ENCODE measurements at regions not wholly inside any gene's neighbourhood (a gene's known extent, or its start where the extent isn't known, plus 50 kb on each side); places are given as distances from the start of the nearest gene placed in this dataset.
"Not testable (repeated sequence)": the region's sequence is repeated elsewhere in the genome, so short reads cannot be mapped to it uniquely, and the experiment has no call there.

GRCh38 chr14:43307836-43308235 lies 1199.2 kb downstream of the FSCB start:
- Histone ChIP-seq H3K79me2 (ENCODE audit: control insufficient read depth, low read length) (no peaks in the 10 kb centered on the region), H3K27ac (ENCODE audit: low read depth, low read length) (no peak overlapping the region)
- TF ChIP-seq EZH2phosphoT487 (IDR thresholded peaks at IDR 0.05; ENCODE audit: borderline replicate concordance, low read length) (no peak), CTCF (IDR thresholded peaks at IDR 0.05; ENCODE audit: low read depth, low read length, poor library complexity, severe bottlenecking) (no peak)

GRCh38 chr14:43306053-43306452 lies 1201.0 kb downstream of the FSCB start:
- TF ChIP-seq CTCF (IDR thresholded peaks at IDR 0.05; ENCODE audit: low read depth, low read length, poor library complexity, severe bottlenecking) (no peak), EZH2phosphoT487 (IDR thresholded peaks at IDR 0.05; ENCODE audit: borderline replicate concordance, low read length) (no peak)
- H3K4me3 ChIP-seq (ENCODE audit: low read length): no peak overlapping the region
- no peaks in the 10 kb centered on the region for H3K79me2 ChIP-seq (ENCODE audit: control insufficient read depth, low read length)
- H3K27me3 ChIP-seq (ENCODE audit: control insufficient read depth, low read length): no peaks in the 10 kb centered on the region
- H3K9me3 ChIP-seq (ENCODE audit: control insufficient read depth, insufficient read depth, low read length): no peaks in the 10 kb centered on the region
- no peaks in the 10 kb centered on the region for H3F3A ChIP-seq (ENCODE audit: control insufficient read depth, insufficient read depth)
- no peaks in the 10 kb centered on the region for H4K20me1 ChIP-seq (ENCODE audit: control insufficient read depth, insufficient read depth, low read depth, low read length)
- H3K4me2 ChIP-seq (ENCODE audit: low read length): no peak overlapping the region
- H3K9me2 ChIP-seq (replicated peaks; ENCODE audit: control insufficient read depth, low read length): no peaks in the 10 kb centered on the region
- no peaks in the 10 kb centered on the region for H3K36me3 ChIP-seq (ENCODE audit: control insufficient read depth, low read length)
- no peaks in the 10 kb centered on the region for H3K4me1 ChIP-seq (ENCODE audit: control insufficient read depth, low read length)
- no peak overlapping the region for H3K27ac ChIP-seq (ENCODE audit: low read depth, low read length)

More at GRCh38 chr14:43307836-43308235, 1199.2 kb downstream of the FSCB start:
- H3K4me1 ChIP-seq (ENCODE audit: control insufficient read depth, low read length): no peaks in the 10 kb centered on the region
- H3F3A ChIP-seq (ENCODE audit: control insufficient read depth, insufficient read depth): no peaks in the 10 kb centered on the region
- H4K20me1 ChIP-seq (ENCODE audit: control insufficient read depth, insufficient read depth, low read depth, low read length): no peaks in the 10 kb centered on the region
- H3K36me3 ChIP-seq (ENCODE audit: control insufficient read depth, low read length): no peaks in the 10 kb centered on the region
- H3K27me3 ChIP-seq (ENCODE audit: control insufficient read depth, low read length): no peaks in the 10 kb centered on the region
- no peak overlapping the region for H3K4me3 ChIP-seq (ENCODE audit: low read length)
- H3K9me2 ChIP-seq (replicated peaks; ENCODE audit: control insufficient read depth, low read length): no peaks in the 10 kb centered on the region
- no peaks in the 10 kb centered on the region for H3K9me3 ChIP-seq (ENCODE audit: control insufficient read depth, insufficient read depth, low read length)
- no peak overlapping the region for H3K4me2 ChIP-seq (ENCODE audit: low read length)

GRCh38 chr14:43297794-43298193 lies 1209.3 kb downstream of the FSCB start:
- Histone ChIP-seq H3K36me3 (ENCODE audit: control insufficient read depth, low read length) (no peaks in the 10 kb centered on the region), H3K4me3 (ENCODE audit: low read length) (no peak overlapping the region), H3F3A (ENCODE audit: control insufficient read depth, insufficient read depth) (no peaks in the 10 kb centered on the region), H3K27me3 (ENCODE audit: control insufficient read depth, low read length) (no peaks in the 10 kb centered on the region), H4K20me1 (ENCODE audit: control insufficient read depth, insufficient read depth, low read depth, low read length) (no peaks in the 10 kb centered on the region), H3K9me2 (replicated peaks; ENCODE audit: control insufficient read depth, low read length) (no peaks in the 10 kb centered on the region), H3K27ac (ENCODE audit: low read depth, low read length) (no peak overlapping the region), H3K4me1 (ENCODE audit: control insufficient read depth, low read length) (no peaks in the 10 kb centered on the region), H3K9me3 (ENCODE audit: control insufficient read depth, insufficient read depth, low read length) (no peaks in the 10 kb centered on the region), H3K79me2 (ENCODE audit: control insufficient read depth, low read length) (no peaks in the 10 kb centered on the region), H3K4me2 (ENCODE audit: low read length) (no peak overlapping the region)
- TF ChIP-seq CTCF (IDR thresholded peaks at IDR 0.05; ENCODE audit: low read depth, low read length, poor library complexity, severe bottlenecking): no peak
- no peak for TF ChIP-seq EZH2phosphoT487 (IDR thresholded peaks at IDR 0.05; ENCODE audit: borderline replicate concordance, low read length)

GRCh38 chr14:43296061-43296460 lies 1211.0 kb downstream of the FSCB start:
- not testable (repeated sequence) for H3K79me2 ChIP-seq (ENCODE audit: control insufficient read depth, low read length); H3K4me1 ChIP-seq (ENCODE audit: control insufficient read depth, low read length); H3K27ac ChIP-seq (ENCODE audit: low read depth, low read length); H4K20me1 ChIP-seq (ENCODE audit: control insufficient read depth, insufficient read depth, low read depth, low read length); H3K9me3 ChIP-seq (ENCODE audit: control insufficient read depth, insufficient read depth, low read length); H3K36me3 ChIP-seq (ENCODE audit: control insufficient read depth, low read length); H3K4me3 ChIP-seq (ENCODE audit: low read length); H3K27me3 ChIP-seq (ENCODE audit: control insufficient read depth, low read length); H3F3A ChIP-seq (ENCODE audit: control insufficient read depth, insufficient read depth); H3K9me2 ChIP-seq (replicated peaks; ENCODE audit: control insufficient read depth, low read length); H3K4me2 ChIP-seq (ENCODE audit: low read length)
